Erythroblast (primary cell): ENCODE measurements at regions not wholly inside any gene's neighbourhood (a gene's known extent, or its start where the extent isn't known, plus 50 kb on each side); places are given as distances from the start of the nearest gene placed in this dataset.

ENCODE experiments used
- DNase-seq, 2 experiments: peaks; one replicate each; lab custom pipeline; 2025; lab: John Stamatoyannopoulos, UW
- GATA1 ChIP-seq: IDR thresholded peaks from 2 replicates; pipeline ENCODE4 v1.6.1; 2011; ENCODE audit warnings: low read depth, mild to moderate bottlenecking, control low read depth, low read length, moderate library complexity
- POLR2A ChIP-seq: IDR thresholded peaks from 2 replicates; pipeline ENCODE4 v1.6.1; 2011; ENCODE audit warnings: mild to moderate bottlenecking, low read length

DNA sequence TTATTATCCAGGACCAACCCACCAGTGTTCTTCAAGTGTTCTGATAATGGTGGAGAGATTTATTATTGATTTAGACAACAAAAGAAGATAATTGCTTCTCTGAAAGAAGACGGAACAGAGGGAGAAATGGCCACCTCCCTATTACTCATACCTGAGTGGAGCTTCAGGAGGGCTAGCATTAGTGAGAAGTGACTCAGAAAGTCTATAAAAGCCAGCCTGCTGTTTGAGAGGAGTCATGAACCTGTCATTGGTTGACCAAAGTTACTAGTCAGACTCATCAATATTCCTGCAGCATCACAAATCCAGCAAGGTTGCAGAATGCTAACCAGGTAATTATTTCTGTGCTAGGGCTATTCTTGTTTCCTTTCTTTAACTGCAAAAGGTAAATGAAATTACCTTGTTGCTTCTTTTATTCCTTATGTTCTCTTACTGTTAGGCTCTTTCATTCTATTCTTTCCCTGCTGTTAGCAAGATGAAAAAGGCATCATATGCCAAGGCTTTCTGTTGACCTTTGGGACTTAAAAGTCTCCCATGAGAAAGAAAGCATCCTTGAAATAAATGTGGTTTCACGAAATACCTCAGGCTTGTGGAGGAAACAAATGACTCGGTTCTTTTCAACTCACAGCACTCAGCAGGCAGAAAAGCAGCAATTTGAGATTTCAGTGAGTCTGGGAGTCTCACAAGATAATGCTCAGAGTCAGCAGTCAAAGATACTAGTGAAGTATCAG is 256.4 kb upstream of the PHYHIPL start:
- TF ChIP-seq POLR2A, result no peak
- no peak for TF ChIP-seq GATA1
- DNase-seq, result no peak

DNA sequence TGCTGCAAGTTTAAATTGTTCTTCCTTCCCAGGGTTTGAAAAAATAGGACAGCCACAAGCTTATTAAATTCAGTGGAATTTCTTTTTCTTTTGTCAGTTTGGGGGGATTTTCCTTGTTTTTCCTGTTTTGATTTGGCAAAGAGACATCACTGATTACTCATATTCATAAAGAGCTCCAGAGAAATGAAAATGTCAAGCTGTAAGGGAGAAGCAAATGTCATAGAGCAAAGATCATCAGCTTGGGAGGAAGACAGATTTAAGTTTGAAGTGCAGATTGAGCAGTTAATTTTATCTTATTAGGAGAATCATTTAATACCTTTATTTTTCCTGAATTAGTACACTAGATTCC is 255.8 kb upstream of the PHYHIPL start:
- TF ChIP-seq POLR2A, result no peak
- TF ChIP-seq GATA1, result no peak
- no peak for DNase-seq

DNA sequence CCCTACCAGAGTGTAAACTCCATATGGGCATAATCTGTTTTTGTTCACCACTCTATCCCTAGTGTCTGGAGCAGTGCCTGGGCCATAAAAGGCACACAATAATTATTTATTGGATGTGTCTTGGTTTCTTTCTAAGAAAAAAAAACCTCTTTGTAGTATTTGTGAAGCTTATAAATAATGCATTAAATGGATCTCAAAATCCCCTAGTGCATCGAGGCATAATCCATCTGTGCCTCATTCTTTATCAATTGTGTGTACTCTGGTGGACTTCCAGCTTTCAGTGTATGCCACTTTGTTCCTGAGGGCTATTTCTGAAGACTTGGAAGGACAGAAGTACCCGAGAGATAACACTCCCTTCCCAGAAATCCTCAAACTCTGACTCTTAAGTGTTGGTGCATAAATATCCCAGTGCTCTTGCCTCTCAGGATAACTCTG is 255.0 kb upstream of the PHYHIPL start:
- no peak for TF ChIP-seq GATA1
- TF ChIP-seq POLR2A, result no peak
- DNase-seq, result no peak

DNA sequence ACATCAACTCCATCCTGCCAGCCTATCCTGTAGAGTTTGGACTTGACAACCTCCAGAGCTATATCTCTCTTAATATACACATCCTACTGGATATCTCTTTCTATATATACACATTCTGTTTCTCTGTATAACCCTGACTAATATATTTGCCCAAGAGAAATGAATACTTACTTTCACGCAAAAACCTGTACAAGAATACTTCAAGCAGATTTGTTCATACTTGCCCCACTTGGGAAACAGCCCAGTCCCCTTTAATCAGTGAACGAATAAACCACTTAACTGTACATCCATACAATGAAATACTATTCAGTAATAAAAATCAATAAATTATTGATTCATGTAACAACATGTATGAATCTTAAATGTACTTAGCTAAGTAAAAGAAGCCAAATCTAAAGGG is 251.1 kb upstream of the PHYHIPL start:
- TF ChIP-seq GATA1 (no peak), POLR2A (no peak)
- DNase-seq, result no peak

DNA sequence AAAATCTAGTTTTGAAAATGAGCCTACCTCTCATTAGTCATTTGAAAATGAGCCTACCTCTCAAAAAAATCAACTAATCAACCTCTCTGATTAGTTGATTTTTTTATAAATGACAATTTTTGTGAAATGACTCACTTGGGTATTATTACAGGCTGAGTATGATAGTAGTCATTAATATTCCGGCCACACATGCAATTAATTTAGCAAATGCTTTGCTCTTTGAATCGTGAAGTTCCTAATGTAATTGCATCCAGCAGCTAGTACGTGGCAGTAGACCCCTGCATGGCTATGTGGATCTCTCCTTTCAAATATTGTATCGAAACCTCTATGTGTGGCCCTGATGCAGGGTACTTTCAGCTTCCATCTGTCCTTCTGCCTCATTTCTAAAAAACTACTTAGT is 245.9 kb upstream of the PHYHIPL start:
- no peak for TF ChIP-seq GATA1
- TF ChIP-seq POLR2A, result no peak
- DNase-seq, result no peak

DNA sequence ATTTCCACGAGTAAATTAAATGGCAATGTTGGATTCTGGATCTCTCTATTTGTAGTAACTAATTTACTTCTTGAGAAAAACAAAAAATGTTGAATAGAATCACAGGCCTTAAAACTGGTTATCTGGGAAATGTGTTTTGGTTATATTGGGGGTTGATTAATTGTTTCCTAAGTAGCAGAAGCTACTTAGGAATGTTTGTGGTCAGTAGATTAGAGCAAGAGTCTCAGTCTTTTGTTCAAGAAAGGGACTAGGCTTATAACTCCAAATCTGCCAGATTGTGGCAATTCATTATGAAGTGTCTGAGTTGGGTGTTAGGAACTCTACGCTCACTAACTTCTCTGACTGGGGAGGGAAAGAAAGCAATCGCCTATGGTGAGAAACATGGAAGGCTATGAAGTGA is 244.3 kb upstream of the PHYHIPL start:
- TF ChIP-seq POLR2A (no peak), GATA1 (no peak)
- no peak for DNase-seq

DNA sequence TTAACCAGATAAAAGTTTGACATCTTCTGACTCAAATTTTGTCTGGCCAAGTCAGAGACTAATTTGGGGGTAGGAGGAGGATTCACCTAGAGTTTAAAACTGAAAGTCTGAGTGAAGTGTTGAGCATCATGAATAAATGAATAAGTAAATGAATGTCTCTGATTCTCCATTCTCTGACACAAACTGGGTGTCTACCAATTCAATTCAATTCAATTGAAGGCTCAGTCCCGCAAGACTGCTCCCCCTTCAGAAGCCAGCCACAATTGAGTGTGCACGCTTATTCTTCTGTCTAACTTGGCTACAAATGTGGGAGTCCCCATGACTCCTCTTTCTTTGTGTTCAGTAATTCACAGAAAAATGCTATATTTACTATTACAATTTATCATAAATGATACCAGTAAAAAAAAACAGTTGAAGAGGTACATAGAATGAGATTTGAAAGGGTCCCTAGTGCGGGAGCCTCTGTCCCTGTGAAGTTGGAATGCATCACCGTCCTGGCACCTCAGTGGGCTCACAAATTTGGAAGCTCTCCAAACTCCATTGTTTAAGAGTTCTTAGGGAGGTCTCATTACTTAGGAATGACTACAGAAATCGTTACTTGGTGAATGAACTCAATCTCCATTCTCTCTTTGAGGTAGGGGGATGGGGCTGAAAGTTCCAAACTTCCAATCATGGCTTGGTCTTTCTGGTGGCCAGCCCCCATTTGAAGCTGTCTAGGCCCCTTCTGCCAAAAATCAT is 243.7 kb upstream of the PHYHIPL start:
- TF ChIP-seq POLR2A (no peak), GATA1 (no peak)
- no peak for DNase-seq

DNA sequence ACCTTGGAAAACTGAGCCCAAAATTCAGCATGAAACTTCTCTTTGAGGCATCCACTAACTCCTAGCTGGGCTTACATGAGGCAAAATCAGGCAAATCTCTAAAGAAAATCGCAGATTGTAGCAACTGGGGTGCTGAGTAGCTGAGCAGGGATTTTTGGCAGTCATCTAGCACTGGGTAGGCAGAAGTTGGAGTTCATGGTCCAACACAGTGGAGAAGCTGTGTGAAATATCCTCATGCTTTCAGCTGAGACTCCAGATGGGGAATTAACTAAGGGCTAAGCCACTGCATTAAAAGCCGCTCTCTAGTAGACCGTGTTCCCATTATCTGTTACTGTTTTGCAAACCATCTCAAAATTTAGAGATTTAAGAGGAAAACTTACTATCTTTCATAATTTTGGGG is 240.1 kb upstream of the PHYHIPL start:
- no peak for DNase-seq
- TF ChIP-seq POLR2A (no peak), GATA1 (no peak)

DNA sequence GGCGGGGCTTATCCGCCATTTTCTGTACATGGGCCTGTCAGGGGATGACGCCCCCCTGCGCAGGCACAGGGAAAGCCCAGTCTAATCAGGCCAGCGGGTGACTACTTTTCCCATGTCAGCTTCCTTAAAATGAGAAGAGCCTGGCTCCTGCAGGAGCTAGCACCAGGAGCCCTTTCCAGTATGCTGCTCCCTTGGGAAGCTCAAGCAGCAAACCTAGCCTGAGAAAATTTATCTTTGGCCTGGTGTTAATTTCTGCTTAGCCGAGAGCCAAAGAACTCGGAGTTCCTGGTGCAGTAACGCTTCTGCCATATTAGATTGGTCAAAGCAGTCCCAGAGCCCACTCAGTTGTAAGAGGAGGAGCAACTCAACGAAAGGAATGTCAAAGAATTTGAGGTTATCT is 239.0 kb upstream of the PHYHIPL start:
- no peak for DNase-seq
- TF ChIP-seq POLR2A (no peak), GATA1 (no peak)

DNA sequence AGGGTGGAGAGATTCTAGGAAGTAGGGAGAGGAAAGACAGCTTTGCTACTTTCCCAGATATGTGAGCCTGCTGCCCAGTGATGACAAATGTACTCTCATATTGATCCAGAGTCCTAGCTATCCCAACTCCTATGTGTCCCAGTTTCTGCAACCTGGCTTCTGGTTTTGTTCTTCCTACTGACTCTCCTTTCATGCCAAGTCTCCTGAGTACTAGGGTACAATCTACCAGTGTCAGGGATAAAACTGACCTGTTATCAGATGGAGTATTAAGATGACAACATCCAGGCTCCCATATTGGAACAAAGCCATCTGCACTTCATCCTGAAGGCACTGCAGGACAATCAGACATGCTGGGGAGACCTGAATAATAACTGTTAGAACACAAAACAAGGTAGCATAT is 233.7 kb upstream of the PHYHIPL start:
- no peak for DNase-seq
- TF ChIP-seq GATA1 (no peak), POLR2A (no peak)

DNA sequence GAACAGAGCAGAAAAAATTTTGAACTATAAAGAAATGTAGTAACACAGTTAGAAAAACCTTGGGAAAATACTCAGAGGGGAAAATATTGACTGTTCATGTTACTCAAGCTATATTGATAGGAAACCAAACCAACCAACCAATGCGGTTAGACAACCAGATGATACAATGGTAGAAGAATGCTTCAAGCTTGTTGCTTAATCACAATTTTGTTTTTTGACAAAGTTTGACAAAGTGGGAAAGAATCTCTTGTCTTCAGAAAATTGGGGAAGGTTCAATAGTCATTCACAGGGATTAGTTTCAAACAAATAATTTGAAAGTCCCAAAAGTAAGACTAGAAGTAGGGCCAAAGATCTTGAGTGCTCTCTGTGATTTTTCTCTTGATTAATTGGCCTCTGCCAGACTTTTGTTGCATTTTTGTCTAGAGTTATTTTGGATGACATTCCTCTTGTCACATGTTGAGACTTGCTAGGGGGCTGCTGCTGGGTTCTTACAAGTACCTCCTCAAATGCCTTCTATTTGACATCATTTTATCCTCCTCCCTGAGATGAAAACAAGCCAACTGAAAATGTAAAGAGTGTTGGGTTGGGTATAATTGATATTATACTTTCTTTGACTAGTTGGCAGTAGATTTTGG is 233.1 kb upstream of the PHYHIPL start:
- DNase-seq, result no peak
- no peak for TF ChIP-seq GATA1
- no peak for TF ChIP-seq POLR2A

DNA sequence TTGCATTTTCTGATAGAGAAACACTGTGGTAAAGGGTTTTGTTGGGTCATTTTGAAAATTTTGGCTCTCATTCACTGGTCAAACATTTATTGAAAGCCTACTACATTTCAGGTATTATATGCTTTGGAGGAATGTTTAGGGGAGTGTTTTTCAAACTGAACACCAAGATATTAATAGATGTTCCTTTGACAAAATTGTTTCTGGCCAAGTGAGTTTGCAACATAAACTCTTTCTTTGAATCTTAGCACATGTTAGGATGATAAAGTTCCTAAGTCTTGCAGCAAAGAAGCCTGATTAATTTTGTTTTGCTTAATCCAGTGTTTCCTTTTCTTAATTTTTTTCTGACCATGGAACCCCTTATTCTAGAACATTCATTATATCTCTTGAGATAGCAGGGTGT is 232.5 kb upstream of the PHYHIPL start:
- TF ChIP-seq POLR2A (no peak), GATA1 (no peak)
- DNase-seq, result no peak

DNA sequence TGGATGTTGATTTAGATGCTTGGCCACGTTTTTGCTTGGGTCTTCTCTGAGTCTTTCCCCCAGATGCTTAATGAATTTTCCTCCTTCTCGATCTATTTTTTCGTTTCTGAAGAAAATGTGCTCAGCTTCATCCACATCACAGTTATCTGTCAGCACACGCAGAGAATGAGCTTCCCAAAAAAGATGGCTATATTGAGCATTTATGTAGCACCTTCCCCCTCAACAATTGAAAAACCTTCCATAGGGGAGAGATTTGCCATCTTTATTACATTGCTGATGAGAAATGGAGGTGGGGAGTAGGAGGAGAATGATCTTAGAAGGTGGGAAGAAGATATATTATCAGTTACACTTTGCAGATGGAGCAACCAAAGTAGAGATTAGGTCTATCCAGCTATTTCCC is 228.1 kb upstream of the PHYHIPL start:
- TF ChIP-seq POLR2A, result no peak
- TF ChIP-seq GATA1, result no peak
- no peak for DNase-seq

DNA sequence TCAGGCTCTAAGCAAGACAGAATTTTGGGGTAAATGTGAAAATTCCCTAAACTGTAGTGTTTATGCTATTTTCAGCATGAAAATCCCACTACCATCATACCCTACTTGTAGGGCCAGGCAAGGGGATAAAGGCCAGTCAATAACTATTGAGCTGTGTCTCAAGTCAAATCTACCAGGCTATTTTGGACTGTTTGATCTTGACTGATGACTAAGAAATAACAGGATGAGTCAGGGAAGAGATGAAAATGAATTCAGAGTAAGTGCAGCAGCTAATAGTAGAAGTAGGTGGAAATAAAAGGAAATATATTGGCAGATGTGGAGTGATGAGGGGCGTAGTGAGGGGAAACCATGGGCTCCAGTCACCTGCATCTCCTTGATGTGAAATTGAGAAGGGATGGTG is 225.8 kb upstream of the PHYHIPL start:
- TF ChIP-seq GATA1 (no peak), POLR2A (no peak)
- DNase-seq, result no peak

DNA sequence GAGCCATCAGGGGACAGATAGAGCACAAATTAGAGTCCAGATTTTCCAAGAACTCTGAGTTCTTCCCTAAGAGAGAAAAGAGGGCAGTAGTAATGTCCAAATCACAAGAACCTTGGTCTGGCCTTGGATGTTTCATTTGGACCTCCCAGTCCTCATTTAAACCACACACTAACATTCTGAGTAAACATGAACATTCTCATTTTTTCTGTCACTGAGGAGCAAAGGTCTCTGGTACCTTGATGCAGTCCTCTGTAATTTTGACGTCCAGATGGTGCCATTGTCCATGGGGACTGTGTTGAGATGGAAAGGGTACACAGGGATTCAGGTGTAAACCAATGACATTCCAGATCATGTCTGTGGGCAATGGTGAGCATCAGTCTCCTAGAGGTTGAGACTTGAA is 225.4 kb upstream of the PHYHIPL start:
- TF ChIP-seq POLR2A, result no peak
- TF ChIP-seq GATA1, result no peak
- no peak for DNase-seq
